OCI-LY7 (cell line): ENCODE measurements at regions not wholly inside any gene's neighbourhood (a gene's known extent, or its start where the extent isn't known, plus 50 kb on each side); places are given as distances from the start of the nearest gene placed in this dataset.

Experiments used
- BruUV-seq: library from RNA; stranded (reverse); fragments of 400-500 nt; replicated peaks from 2 replicates; lab custom pipeline; 2021; lab: Mats Ljungman, UMichigan
- CTCF ChIA-PET: fragments of 300-600 bp; sonication (Branson Sonifier 250); formaldehyde crosslinking; loops from one replicate; lab custom pipeline; 2022; ENCODE audit warnings: antibody characterized with exemption; ENCODE audit not compliant: unreplicated experiment; lab: Charles Lee
- POLR2A ChIA-PET: fragments of 300-600 bp; sonication (Branson Sonifier 250); formaldehyde crosslinking; loops from one replicate; lab custom pipeline; 2022; ENCODE audit warnings: antibody characterized with exemption; lab: Charles Lee
- DNase-seq: peaks from one replicate; pipeline ENCODE4 v3.0.0-alpha.2; 2015; ENCODE audit warnings: low spot score
- H2AFZ ChIP-seq: fragments of 200-600 bp; sonication (generic), shearing (Covaris generic); 2 replicates; pipeline ENCODE4 v1.6.1; 2014; ENCODE audit warnings: mild to moderate bottlenecking, antibody characterized with exemption, low read length, moderate library complexity
- H3K27ac ChIP-seq: fragments of 200-600 bp; sonication (generic); 2 replicates; pipeline ENCODE4 v1.5.1; 2014; ENCODE audit warnings: mixed run types, low read depth, mild to moderate bottlenecking, moderate library complexity, low read length, inconsistent platforms; ENCODE audit not compliant: poor library complexity, severe bottlenecking
- H3K36me3 ChIP-seq: fragments of 200-600 bp; sonication (generic); 2 replicates; pipeline ENCODE4 v1.6.1; 2014; ENCODE audit warnings: mild to moderate bottlenecking, antibody characterized with exemption, low read length, moderate library complexity, mixed read lengths; ENCODE audit not compliant: insufficient read depth
- H3K4me1 ChIP-seq: fragments of 200-600 bp; sonication (generic); 2 replicates; pipeline ENCODE4 v1.5.1; 2014; ENCODE audit warnings: mild to moderate bottlenecking, low read length; ENCODE audit not compliant: insufficient read depth, poor library complexity, severe bottlenecking
- H3K4me2 ChIP-seq: fragments of 200-600 bp; sonication (generic); 2 replicates; pipeline ENCODE4 v1.6.1; 2014; ENCODE audit warnings: mild to moderate bottlenecking, low read length
- H3K4me3 ChIP-seq: fragments of 200-600 bp; sonication (generic); 2 replicates; pipeline ENCODE4 v1.5.1; 2014; ENCODE audit warnings: mild to moderate bottlenecking, low read depth, low read length; ENCODE audit not compliant: poor library complexity, severe bottlenecking
- H3K79me2 ChIP-seq: fragments of 200-600 bp; sonication (generic); 2 replicates; pipeline ENCODE4 v1.6.1; 2016; ENCODE audit warnings: low read depth, mild to moderate bottlenecking, low read length, moderate library complexity, mixed read lengths; ENCODE audit not compliant: insufficient read depth
- H3K9me2 ChIP-seq: fragments of 200-600 bp; sonication (generic); 2 replicates; pipeline ENCODE4 v1.6.1; 2016; ENCODE audit warnings: mild to moderate bottlenecking, low read length, mixed read lengths; ENCODE audit not compliant: insufficient read depth
- H3K9me3 ChIP-seq: fragments of 200-600 bp; sonication (generic); 2 replicates; pipeline ENCODE4 v1.6.1; 2014; ENCODE audit warnings: mild to moderate bottlenecking, mixed run types, low read length, mixed read lengths
- H4K20me1 ChIP-seq: fragments of 200-600 bp; sonication (generic); 2 replicates; pipeline ENCODE4 v1.6.1; 2014; ENCODE audit warnings: mild to moderate bottlenecking, antibody characterized with exemption, low read length, moderate library complexity, mixed read lengths; ENCODE audit not compliant: insufficient read depth
- EZH2phosphoT487 ChIP-seq: fragments of 200-600 bp; sonication (generic); IDR thresholded peaks from 2 replicates; pipeline ENCODE4 v1.6.1; 2018; ENCODE audit warnings: low read depth, borderline replicate concordance, mild to moderate bottlenecking, mixed run types, antibody characterized with exemption, low read length, moderate library complexity, mixed read lengths
- intact Hi-C: fragments of 100-400 bp; cut with micrococcal nuclease; formaldehyde crosslinking; loops from one replicate; pipeline ENCODE4 v1.10.0; 2022; ENCODE audit not compliant: unreplicated experiment
- TF ChIP-seq, protein P1 (sequence below): fragments of 200-600 bp; sonication (generic); conservative IDR thresholded peaks from 2 replicates; pipeline ENCODE4 v1.5.1; 2014; ENCODE audit warnings: mild to moderate bottlenecking, antibody characterized with exemption, low read length, moderate library complexity, mixed read lengths

DNA sequence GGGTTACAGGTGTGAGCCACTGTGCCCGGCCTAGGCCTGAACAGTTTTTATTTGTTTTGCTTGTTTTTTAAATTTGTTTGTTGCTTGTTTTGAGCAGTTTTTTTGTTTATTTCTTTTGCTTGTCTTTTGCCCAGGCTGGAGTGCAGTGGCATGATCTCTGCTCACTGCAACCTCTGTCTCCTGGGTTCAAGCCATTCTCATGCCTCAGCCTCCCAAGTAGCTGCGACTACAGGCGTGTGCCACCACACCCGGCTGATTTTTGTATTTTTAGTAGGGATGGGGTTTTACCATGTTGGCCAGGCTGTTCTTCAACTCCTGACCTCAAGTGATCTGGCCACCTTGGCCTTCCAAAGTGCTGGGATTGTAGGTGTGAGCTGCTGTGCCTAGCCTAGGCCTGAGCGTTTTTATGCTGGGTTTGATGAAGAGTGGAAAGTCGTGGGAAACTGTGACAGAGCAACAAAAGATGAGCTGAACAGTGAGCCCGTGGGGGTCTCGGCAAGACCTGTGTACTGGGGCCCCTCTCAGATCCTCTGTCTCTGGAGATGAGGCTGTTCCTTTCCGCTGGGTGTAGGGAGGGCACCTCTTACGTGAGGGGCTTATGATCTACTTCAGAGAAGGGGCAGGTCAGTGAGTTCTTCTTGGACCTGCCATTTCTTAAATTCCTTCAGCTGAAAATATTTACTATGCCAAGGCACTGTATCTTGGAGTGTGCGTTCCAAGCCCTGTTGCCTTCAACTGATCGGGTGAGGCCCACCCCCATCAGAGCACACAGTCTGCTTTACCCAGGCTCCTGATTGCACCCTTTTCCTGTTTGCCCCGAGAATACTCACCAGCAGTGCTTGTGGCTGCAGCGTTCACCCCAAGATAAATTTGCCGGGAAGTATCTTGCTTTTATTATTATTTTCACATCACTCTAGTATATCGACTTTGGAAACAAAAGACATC is 322.1 kb downstream of the SEC14L1 start:
- peak overlapping the region; percentile 47 for H3K4me3 ChIP-seq
- H3K9me2 ChIP-seq, result no peaks in the 10 kb centered on the region
- H3K4me1 ChIP-seq, result peaks cover 99% of the 10 kb centered on the region
- no peak for DNase-seq
- H3K4me2 ChIP-seq, result peak overlapping the region; percentile 76
- H3K36me3 ChIP-seq, result peaks cover 62% of the 10 kb centered on the region
- intact Hi-C loops, result loop anchor here (2.0 to 10.0 kb wide), 4 partner anchors 58 to 1272 kb away; partner anchors contain the start of genes SEC14L1 and UBALD2
- peak overlapping the region; percentile 95 for H3K27ac ChIP-seq
- ChIA-PET CTCF (interaction anchor here (0.9 to 1.1 kb wide), 2 partner anchors 10 to 12 kb away, joined by 3 to 4 read pairs; no protein-coding TSS in a partner anchor), POLR2A (interaction anchor here (0.7 to 6.0 kb wide), 10 partner anchors 8 to 42 kb away, joined by 3 to 50 read pairs (median 6); no protein-coding TSS in a partner anchor)
- H3K9me3 ChIP-seq, result no peaks in the 10 kb centered on the region
- TSS peak; percentile 44 for BruUV-seq
- no peak overlapping the region for H2AFZ ChIP-seq
- H4K20me1 ChIP-seq, result no peaks in the 10 kb centered on the region; the same call in 1 of the 2 replicates
- H3K79me2 ChIP-seq, result peaks cover 96% of the 10 kb centered on the region
- TF ChIP-seq EZH2phosphoT487, result no peak
- TF ChIP-seq, protein P1, sequence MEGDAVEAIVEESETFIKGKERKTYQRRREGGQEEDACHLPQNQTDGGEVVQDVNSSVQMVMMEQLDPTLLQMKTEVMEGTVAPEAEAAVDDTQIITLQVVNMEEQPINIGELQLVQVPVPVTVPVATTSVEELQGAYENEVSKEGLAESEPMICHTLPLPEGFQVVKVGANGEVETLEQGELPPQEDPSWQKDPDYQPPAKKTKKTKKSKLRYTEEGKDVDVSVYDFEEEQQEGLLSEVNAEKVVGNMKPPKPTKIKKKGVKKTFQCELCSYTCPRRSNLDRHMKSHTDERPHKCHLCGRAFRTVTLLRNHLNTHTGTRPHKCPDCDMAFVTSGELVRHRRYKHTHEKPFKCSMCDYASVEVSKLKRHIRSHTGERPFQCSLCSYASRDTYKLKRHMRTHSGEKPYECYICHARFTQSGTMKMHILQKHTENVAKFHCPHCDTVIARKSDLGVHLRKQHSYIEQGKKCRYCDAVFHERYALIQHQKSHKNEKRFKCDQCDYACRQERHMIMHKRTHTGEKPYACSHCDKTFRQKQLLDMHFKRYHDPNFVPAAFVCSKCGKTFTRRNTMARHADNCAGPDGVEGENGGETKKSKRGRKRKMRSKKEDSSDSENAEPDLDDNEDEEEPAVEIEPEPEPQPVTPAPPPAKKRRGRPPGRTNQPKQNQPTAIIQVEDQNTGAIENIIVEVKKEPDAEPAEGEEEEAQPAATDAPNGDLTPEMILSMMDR, result no peak

DNA sequence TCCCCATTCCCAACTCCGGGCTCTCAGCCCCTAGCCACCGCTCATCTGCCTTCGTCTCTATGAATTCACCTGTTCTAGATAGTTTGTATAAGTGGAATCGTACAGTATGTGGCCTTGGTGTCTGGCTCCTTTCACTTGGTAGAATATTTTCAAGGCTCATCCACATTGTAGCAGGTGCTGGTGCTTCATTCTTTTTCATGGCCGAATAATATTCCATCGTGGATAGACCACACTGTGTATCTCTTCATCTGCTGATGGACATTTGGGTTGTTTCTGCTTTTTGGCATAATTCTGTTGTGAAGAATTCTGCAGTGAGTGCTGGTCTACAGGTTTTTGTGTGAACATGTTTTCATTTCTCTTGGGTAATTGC is 324.2 kb downstream of the SEC14L1 start:
- Histone ChIP-seq H3K4me2 (peak overlapping the region; percentile 74), H3K9me2 (no peaks in the 10 kb centered on the region), H3K9me3 (no peaks in the 10 kb centered on the region), H3K4me3 (peak overlapping the region; percentile 52), H4K20me1 (no peaks in the 10 kb centered on the region; the same call in 1 of the 2 replicates), H2AFZ (no peak overlapping the region), H3K27ac (peak overlapping the region; percentile 95), H3K36me3 (peaks cover 63% of the 10 kb centered on the region), H3K4me1 (peaks cover 97% of the 10 kb centered on the region), H3K79me2 (peaks cover 96% of the 10 kb centered on the region)
- intact Hi-C loops, result loop anchor here (1.0 to 10.0 kb wide), 6 partner anchors 14 to 1270 kb away; partner anchors contain the start of genes SEC14L1 and UBALD2
- ChIA-PET POLR2A (interaction anchor here (0.7 to 1.4 kb wide), 5 partner anchors 10 to 142 kb away, joined by 3 to 10 read pairs (median 5); no protein-coding TSS in a partner anchor), CTCF (interaction anchor here (1.0 kb wide), 1 partner anchor 65 kb away, joined by 12 read pairs; no protein-coding TSS in a partner anchor)
- no peak for DNase-seq
- TF ChIP-seq, protein P1, result no peak
- TF ChIP-seq EZH2phosphoT487, result no peak
- BruUV-seq, result no TSS peak
